Activated B cell treated with CpG ODN at 0.5 μM for 24 hours (primary cell): ENCODE measurements at regions not wholly inside any gene's neighbourhood (a gene's known extent, or its start where the extent isn't known, plus 50 kb on each side); places are given as distances from the start of the nearest gene placed in this dataset.
A peak's percentile ranks its signal among the peaks of the same experiment; 100 is the strongest.
"Not testable (repeated sequence)": the region's sequence is repeated elsewhere in the genome, so short reads cannot be mapped to it uniquely, and the experiment has no call there.

Experiments
- ATAC-seq: fragments of 200-7000 bp; cut with Tn5 transposase; one replicate; pipeline ENCODE4 v1.10.0; 2021; ENCODE audit warnings: low read depth, mild to moderate bottlenecking, moderate library complexity
- CTCF ChIA-PET: fragments of 350-600 bp; sonication (Branson Sonifier 250); formaldehyde crosslinking; loops from one replicate; lab custom pipeline; 2021; ENCODE audit warnings: antibody characterized with exemption; lab: Charles Lee
- POLR2A ChIA-PET: fragments of 350-600 bp; sonication (Branson Sonifier 250); formaldehyde crosslinking; loops from one replicate; lab custom pipeline; 2021; ENCODE audit warnings: antibody characterized with exemption; lab: Charles Lee
- DNase-seq: peaks from one replicate; pipeline ENCODE4 v3.0.0; 2022
- H3K27ac Mint-ChIP-seq: one replicate; pipeline ENCODE4 v1.8.0; 2020; ENCODE audit warnings: mixed read lengths
- H3K27me3 Mint-ChIP-seq: one replicate; pipeline ENCODE4 v1.8.0; 2021; ENCODE audit warnings: mixed read lengths
- H3K36me3 Mint-ChIP-seq: one replicate; pipeline ENCODE4 v1.8.0; 2021; ENCODE audit warnings: low read depth, mixed read lengths
- H3K4me1 Mint-ChIP-seq: one replicate; pipeline ENCODE4 v1.8.0; 2021; ENCODE audit warnings: mixed read lengths
- H3K4me3 Mint-ChIP-seq: one replicate; pipeline ENCODE4 v1.8.0; 2020; ENCODE audit warnings: mild to moderate bottlenecking, mixed read lengths
- H3K9me3 Mint-ChIP-seq: one replicate; pipeline ENCODE4 v1.8.0; 2020; ENCODE audit warnings: mixed read lengths
- intact Hi-C: fragments of 100-400 bp; cut with micrococcal nuclease; formaldehyde crosslinking; loops from one replicate; pipeline ENCODE4 v1.15.1; 2024
- TF ChIP-seq, protein P1 (sequence below): fragments of 200-600 bp; IDR thresholded peaks from one replicate; pipeline ENCODE4 v1.8.0; 2022; ENCODE audit warnings: antibody characterized with exemption, mild to moderate bottlenecking

GRCh38 chr22:25281675-25282345 lies 62.4 kb downstream of the CRYBB2 start:
- Mint-ChIP-seq H3K36me3 (no peaks in the 10 kb centered on the region), H3K27me3 (peaks cover 35% of the 10 kb centered on the region), H3K4me1 (peaks cover 43% of the 10 kb centered on the region), H3K27ac (peak overlapping the region; percentile 68), H3K4me3 (peak overlapping the region; percentile 84), H3K9me3 (no peaks in the 10 kb centered on the region)
- POLR2A ChIA-PET, result no interaction called here
- peak; percentile 19 for ATAC-seq
- intact Hi-C loops, result loop anchor here (2.0 to 5.0 kb wide), 2 partner anchors 47 to 50 kb away; no protein-coding TSS in a partner anchor
- CTCF ChIA-PET, result no interaction called here
- TF ChIP-seq, protein P1, sequence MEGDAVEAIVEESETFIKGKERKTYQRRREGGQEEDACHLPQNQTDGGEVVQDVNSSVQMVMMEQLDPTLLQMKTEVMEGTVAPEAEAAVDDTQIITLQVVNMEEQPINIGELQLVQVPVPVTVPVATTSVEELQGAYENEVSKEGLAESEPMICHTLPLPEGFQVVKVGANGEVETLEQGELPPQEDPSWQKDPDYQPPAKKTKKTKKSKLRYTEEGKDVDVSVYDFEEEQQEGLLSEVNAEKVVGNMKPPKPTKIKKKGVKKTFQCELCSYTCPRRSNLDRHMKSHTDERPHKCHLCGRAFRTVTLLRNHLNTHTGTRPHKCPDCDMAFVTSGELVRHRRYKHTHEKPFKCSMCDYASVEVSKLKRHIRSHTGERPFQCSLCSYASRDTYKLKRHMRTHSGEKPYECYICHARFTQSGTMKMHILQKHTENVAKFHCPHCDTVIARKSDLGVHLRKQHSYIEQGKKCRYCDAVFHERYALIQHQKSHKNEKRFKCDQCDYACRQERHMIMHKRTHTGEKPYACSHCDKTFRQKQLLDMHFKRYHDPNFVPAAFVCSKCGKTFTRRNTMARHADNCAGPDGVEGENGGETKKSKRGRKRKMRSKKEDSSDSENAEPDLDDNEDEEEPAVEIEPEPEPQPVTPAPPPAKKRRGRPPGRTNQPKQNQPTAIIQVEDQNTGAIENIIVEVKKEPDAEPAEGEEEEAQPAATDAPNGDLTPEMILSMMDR, result no peak
- no peak for DNase-seq

GRCh38 chr22:25282346-25282670 lies 62.9 kb downstream of the CRYBB2 start:
- peak; percentile 5 for ATAC-seq
- no peaks in the 10 kb centered on the region for H3K36me3 Mint-ChIP-seq
- peaks cover 43% of the 10 kb centered on the region for H3K4me1 Mint-ChIP-seq
- CTCF ChIA-PET, result no interaction called here
- TF ChIP-seq, protein P1, result no peak
- H3K27me3 Mint-ChIP-seq, result peaks cover 36% of the 10 kb centered on the region
- POLR2A ChIA-PET, result no interaction called here
- peak overlapping the region; percentile 84 for H3K4me3 Mint-ChIP-seq
- peak overlapping the region; percentile 68 for H3K27ac Mint-ChIP-seq
- no peaks in the 10 kb centered on the region for H3K9me3 Mint-ChIP-seq
- DNase-seq, result peak; percentile 15
- intact Hi-C loops, result loop anchor here (2.0 to 5.0 kb wide), 2 partner anchors 48 to 50 kb away; no protein-coding TSS in a partner anchor

DNA sequence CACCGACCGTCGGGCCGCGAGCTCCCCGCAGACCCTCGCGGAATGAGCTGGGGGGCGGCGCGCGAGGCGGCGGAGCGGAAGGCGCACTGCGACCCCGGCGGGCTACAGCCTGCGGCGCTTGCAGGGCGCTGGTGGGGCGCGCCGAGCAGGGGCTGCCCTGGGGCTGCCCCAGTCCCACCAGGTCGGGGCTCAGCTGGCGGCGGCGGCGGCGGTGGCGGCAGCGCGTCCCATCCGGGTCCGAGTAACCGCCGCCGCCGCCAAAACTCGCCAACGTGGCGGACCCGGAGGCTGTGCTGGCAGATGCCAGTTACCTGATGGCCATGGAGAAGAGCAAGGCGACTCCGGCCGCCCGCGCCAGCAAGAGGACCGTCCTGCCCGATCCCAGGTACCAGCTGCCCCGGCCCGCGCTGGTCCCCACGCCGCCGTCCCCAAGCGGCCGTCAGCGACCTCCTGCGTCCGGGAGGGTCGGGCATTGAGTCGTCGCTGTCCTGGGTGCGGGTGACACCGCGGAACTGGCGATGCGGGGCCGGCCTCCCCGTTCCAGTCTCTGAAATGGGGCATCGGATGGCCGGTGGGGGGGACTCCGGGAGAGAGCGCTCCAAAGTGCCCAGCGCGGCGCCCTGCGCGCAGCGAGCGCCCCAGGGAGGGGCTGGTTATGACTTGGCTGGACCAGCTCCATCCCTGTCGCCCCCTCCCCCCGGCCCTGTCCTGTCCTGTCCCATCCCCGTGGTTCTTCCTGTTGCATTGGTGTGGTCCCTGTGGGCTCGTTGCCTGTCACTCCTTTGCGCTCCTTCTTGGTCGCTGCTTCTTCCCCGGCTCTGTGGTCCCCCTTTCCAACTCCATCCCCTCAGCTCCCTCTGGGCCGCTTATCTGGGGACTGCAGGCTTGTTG lies 63.5 kb downstream of the CRYBB2 start:
- CTCF ChIA-PET, result no interaction called here

DNA sequence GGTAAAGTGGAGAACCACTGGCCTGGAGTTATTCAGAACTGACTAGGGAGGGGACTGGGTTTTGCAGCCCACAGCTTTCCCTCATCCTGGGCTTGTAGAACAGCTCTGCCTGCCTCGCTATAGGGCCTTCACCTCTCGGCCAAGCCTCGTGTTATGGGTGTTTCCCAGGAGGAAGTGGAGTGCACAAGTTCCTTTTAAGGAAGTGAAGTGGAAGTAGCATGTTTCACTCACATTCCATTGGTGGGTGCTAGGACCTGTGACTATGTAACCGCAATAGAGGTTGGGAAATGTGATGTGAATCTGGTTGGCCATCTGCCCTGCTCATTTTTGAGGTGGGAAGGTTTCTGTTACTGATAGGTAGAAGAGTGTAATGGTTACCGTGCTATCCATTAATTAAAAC lies 69.0 kb downstream of the CRYBB2 start:
- H3K9me3 Mint-ChIP-seq, H3K36me3 Mint-ChIP-seq, H3K27ac Mint-ChIP-seq, intact Hi-C loops, ATAC-seq, DNase-seq, H3K4me3 Mint-ChIP-seq, CTCF ChIA-PET, POLR2A ChIA-PET: not testable (repeated sequence)
- H3K4me1 Mint-ChIP-seq, result peaks cover 15% of the 10 kb centered on the region
- H3K27me3 Mint-ChIP-seq, result peaks cover 21% of the 10 kb centered on the region

More for the DNA sequence above, 63.5 kb downstream of the CRYBB2 start:
- TF ChIP-seq, protein P1, result no peak
- H3K36me3 Mint-ChIP-seq, result no peaks in the 10 kb centered on the region
- POLR2A ChIA-PET, result no interaction called here
- no peaks in the 10 kb centered on the region for H3K9me3 Mint-ChIP-seq
- peak overlapping the region; percentile 84 for H3K4me3 Mint-ChIP-seq
- H3K27me3 Mint-ChIP-seq, result peaks cover 36% of the 10 kb centered on the region
- DNase-seq, result peak; percentile 18
- H3K27ac Mint-ChIP-seq, result peak overlapping the region; percentile 68
- ATAC-seq, result peak; percentile 58
- intact Hi-C loops, result loop anchor here (2.0 to 5.0 kb wide), 2 partner anchors 48 to 49 kb away; no protein-coding TSS in a partner anchor
- peaks cover 46% of the 10 kb centered on the region for H3K4me1 Mint-ChIP-seq

DNA sequence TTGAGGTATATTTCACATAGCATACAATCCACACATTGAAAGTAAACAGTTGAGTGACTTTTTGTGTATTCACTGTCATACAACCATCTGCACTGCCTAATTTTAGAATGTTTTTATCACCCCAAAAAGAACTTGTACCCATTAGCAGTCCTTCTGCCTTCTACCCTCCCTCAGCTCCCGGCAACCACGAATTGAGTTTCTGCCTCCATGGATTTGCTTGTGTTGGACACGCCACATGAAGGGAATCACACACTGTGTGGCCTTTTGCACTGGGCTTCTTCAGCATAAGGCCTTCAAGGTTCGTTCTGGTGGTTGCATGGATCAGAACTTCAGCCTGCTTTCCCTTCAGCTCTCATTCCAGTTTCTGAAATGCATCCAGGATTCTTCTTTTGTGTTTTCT lies 82.5 kb downstream of the CRYBB2 start:
- peaks cover 10% of the 10 kb centered on the region for H3K27me3 Mint-ChIP-seq
- CTCF ChIA-PET, ATAC-seq, H3K4me1 Mint-ChIP-seq, POLR2A ChIA-PET, intact Hi-C loops, H3K36me3 Mint-ChIP-seq, H3K27ac Mint-ChIP-seq, H3K9me3 Mint-ChIP-seq, DNase-seq, H3K4me3 Mint-ChIP-seq: not testable (repeated sequence)

DNA sequence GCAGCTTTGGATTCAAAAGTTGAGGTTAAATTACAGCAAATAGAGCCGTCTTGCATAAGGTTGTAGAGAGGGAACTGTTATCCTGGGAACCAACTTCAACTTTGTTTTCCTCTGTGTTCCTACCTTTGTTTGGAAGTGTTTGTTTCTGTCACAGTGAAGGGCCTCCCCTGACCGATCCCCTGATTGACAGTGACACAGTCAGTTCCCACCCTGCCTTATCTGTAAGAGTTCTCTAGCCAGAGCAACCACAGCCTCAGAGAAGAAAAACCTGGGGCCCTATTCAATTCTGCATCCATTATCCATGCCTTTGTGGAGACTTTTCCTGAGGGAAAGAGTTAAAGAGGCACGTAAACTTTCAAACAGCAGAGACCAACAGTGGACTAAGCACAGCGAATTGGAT lies 90.1 kb downstream of the CRYBB2 start:
- H3K36me3 Mint-ChIP-seq, H3K4me1 Mint-ChIP-seq, H3K27me3 Mint-ChIP-seq, DNase-seq, ATAC-seq, intact Hi-C loops, H3K4me3 Mint-ChIP-seq, CTCF ChIA-PET, H3K9me3 Mint-ChIP-seq, H3K27ac Mint-ChIP-seq, POLR2A ChIA-PET: not testable (repeated sequence)

- H3K36me3 Mint-ChIP-seq, DNase-seq, H3K4me3 Mint-ChIP-seq, H3K4me1 Mint-ChIP-seq, H3K27me3 Mint-ChIP-seq, CTCF ChIA-PET, H3K9me3 Mint-ChIP-seq, H3K27ac Mint-ChIP-seq, ATAC-seq: not testable (repeated sequence)
- POLR2A ChIA-PET, result interaction anchor here (0.6 kb wide), 1 partner anchor 26 kb away, joined by 4 read pairs; no protein-coding TSS in a partner anchor
- intact Hi-C loops, result loop anchor here (10.0 kb wide), 1 partner anchor 1737 kb away; no protein-coding TSS in a partner anchor
Observed at GRCh38 chr22:25311924-25312323, 92.5 kb downstream of the CRYBB2 start.
